HepG2 (cell line): ENCODE measurements at regions not wholly inside any gene's neighbourhood (a gene's known extent, or its start where the extent isn't known, plus 50 kb on each side); places are given as distances from the start of the nearest gene placed in this dataset.
A peak's percentile ranks its signal among the peaks of the same experiment; 100 is the strongest.

Experiments used
- HNF1A ChIP-seq, 2 experiments: sonication (generic) in 1 of 2; formaldehyde crosslinking in 1 of 2; IDR thresholded peaks; 2 replicates each; pipeline versions ENCODE4 v1.4.0 to v1.6.1; 2016 to 2020; ENCODE audit warnings: borderline replicate concordance in 1 of 2, low read depth in 1 of 2, mild to moderate bottlenecking in 1 of 2, missing genetic modification reagents in 1 of 2
- PHF8 ChIP-seq: sonication (generic); formaldehyde crosslinking; IDR thresholded peaks from 2 replicates; pipeline ENCODE4 v1.5.0; 2020; ENCODE audit warnings: missing genetic modification reagents
- RFXANK ChIP-seq: IDR thresholded peaks from 2 replicates; pipeline ENCODE4 v1.6.1; 2016
- TEF ChIP-seq: sonication (generic); formaldehyde crosslinking; IDR thresholded peaks from 2 replicates; pipeline ENCODE4 v1.5.0; 2020; ENCODE audit warnings: missing genetic modification reagents
- ZNF10 ChIP-seq: sonication (generic); formaldehyde crosslinking; IDR thresholded peaks from 2 replicates; pipeline ENCODE4 v1.4.0; 2020; ENCODE audit warnings: mild to moderate bottlenecking, low read depth, missing genetic modification reagents, borderline replicate concordance
- TF ChIP-seq, protein P1 (sequence below): sonication (generic); formaldehyde crosslinking; IDR thresholded peaks from one replicate; pipeline ENCODE4 v1.5.1; 2020; ENCODE audit warnings: mild to moderate bottlenecking, missing genetic modification reagents; ENCODE audit errors: not compliant biosample characterization

- peak; percentile 83 for TF ChIP-seq HNF1A (IDR thresholded peaks at IDR 0.05; ENCODE audit: low read depth)
- peak; percentile 86; the same call in 1 of the 2 replicates for TF ChIP-seq HNF1A (CRISPR knock-in tag; IDR thresholded peaks at IDR 0.05; ENCODE audit: borderline replicate concordance)
- no peak for TF ChIP-seq TEF
- TF ChIP-seq, protein P1, sequence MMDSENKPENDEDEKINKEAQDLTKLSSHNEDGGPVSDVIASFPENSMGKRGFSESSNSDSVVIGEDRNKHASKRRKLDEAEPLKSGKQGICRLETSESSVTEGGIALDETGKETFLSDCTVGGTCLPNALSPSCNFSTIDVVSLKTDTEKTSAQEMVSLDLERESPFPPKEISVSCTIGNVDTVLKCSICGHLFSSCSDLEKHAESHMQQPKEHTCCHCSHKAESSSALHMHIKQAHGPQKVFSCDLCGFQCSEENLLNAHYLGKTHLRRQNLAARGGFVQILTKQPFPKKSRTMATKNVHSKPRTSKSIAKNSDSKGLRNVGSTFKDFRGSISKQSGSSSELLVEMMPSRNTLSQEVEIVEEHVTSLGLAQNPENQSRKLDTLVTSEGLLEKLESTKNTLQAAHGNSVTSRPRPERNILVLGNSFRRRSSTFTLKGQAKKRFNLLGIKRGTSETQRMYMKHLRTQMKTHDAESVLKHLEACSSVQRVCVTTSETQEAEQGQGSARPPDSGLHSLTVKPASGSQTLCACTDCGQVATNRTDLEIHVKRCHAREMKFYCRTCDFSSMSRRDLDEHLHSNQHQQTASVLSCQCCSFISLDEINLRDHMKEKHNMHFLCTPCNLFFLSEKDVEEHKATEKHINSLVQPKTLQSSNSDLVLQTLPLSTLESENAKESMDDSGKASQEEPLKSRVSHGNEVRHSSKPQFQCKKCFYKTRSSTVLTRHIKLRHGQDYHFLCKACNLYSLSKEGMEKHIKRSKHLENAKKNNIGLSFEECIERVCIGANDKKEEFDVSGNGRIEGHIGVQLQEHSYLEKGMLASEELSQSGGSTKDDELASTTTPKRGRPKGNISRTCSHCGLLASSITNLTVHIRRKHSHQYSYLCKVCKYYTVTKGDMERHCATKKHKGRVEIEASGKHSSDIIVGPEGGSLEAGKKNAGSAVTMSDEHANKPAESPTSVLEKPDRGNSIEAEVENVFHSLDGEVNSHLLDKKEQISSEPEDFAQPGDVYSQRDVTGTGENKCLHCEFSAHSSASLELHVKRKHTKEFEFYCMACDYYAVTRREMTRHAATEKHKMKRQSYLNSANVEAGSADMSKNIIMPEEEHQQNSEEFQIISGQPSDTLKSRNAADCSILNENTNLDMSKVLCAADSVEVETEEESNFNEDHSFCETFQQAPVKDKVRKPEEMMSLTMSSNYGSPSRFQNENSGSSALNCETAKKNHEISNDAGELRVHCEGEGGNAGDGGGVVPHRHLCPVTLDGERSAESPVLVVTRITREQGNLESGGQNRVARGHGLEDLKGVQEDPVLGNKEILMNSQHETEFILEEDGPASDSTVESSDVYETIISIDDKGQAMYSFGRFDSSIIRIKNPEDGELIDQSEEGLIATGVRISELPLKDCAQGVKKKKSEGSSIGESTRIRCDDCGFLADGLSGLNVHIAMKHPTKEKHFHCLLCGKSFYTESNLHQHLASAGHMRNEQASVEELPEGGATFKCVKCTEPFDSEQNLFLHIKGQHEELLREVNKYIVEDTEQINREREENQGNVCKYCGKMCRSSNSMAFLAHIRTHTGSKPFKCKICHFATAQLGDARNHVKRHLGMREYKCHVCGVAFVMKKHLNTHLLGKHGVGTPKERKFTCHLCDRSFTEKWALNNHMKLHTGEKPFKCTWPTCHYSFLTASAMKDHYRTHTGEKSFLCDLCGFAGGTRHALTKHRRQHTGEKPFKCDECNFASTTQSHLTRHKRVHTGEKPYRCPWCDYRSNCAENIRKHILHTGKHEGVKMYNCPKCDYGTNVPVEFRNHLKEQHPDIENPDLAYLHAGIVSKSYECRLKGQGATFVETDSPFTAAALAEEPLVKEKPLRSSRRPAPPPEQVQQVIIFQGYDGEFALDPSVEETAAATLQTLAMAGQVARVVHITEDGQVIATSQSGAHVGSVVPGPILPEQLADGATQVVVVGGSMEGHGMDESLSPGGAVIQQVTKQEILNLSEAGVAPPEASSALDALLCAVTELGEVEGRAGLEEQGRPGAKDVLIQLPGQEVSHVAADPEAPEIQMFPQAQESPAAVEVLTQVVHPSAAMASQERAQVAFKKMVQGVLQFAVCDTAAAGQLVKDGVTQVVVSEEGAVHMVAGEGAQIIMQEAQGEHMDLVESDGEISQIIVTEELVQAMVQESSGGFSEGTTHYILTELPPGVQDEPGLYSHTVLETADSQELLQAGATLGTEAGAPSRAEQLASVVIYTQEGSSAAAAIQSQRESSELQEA (CRISPR knock-in tag), result no peak
- TF ChIP-seq ZNF10 (CRISPR knock-in tag), result no peak
- no peak for TF ChIP-seq RFXANK (CRISPR knock-in tag)
- TF ChIP-seq PHF8 (CRISPR knock-in tag), result no peak
These were observed 1150.2 kb upstream of the PCDH9 start (continued) for GRCh38 chr13:68380041-68380973.
